HEK293T (cell line): ENCODE measurements at regions not wholly inside any gene's neighbourhood (a gene's known extent, or its start where the extent isn't known, plus 50 kb on each side); places are given as distances from the start of the nearest gene placed in this dataset.

Source experiments
- BHLHE40 ChIP-seq: fragments of 450-650 bp; IDR thresholded peaks from 2 replicates; pipeline ENCODE4 v1.6.1; 2016; ENCODE audit warnings: mild to moderate bottlenecking, moderate library complexity, borderline replicate concordance
- ELF4 ChIP-seq: fragments of 450-650 bp; IDR thresholded peaks from 2 replicates; pipeline ENCODE4 v1.6.1; 2017; ENCODE audit warnings: antibody characterized with exemption
- FOXA1 ChIP-seq: fragments of 450-650 bp; IDR thresholded peaks from 2 replicates; pipeline ENCODE4 v1.6.1; 2016; ENCODE audit warnings: mild to moderate bottlenecking
- FOXK2 ChIP-seq: fragments of 450-650 bp; IDR thresholded peaks from 2 replicates; pipeline ENCODE4 v1.6.1; 2016; ENCODE audit warnings: mild to moderate bottlenecking
- FOXM1 ChIP-seq: fragments of 450-650 bp; IDR thresholded peaks from 2 replicates; pipeline ENCODE4 v1.6.1; 2017; ENCODE audit warnings: mild to moderate bottlenecking, borderline replicate concordance
- SP1 ChIP-seq: fragments of 450-650 bp; IDR thresholded peaks from 2 replicates; pipeline ENCODE4 v1.6.1; 2017

DNA sequence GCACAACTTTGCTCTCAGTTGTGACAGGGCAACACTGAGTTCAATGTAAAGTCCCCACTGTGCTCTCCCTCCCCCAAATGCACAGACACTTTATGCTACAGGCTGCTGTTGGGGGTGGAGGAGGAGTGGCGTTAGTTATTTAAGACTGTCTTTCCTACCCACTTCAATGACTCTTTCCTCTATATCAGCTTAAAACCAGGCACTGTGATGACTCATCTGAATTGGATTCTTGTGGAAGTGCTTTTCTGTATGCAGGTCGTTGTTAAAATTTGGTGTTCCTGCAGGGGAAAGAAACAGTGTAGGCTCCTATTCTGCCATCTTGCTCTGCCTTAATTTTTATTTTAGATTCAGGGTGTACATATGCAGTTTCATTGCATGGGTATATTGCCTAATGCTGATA is 1157.2 kb upstream of the ADGRL3 start:
- TF ChIP-seq FOXM1 (no peak), FOXK2 (no peak), ELF4 (no peak), BHLHE40 (no peak), FOXA1 (no peak), SP1 (no peak)
